Naive thymus-derived CD4-positive, alpha-beta T cell (primary cell): ENCODE measurements at regions not wholly inside any gene's neighbourhood (a gene's known extent, or its start where the extent isn't known, plus 50 kb on each side); places are given as distances from the start of the nearest gene placed in this dataset.

Experiments
- ATAC-seq: fragments of 150-1000 bp; cut with Tn5 transposase; 2 replicates; pipeline ENCODE4 v1.10.0; 2021; ENCODE audit warnings: mild to moderate bottlenecking, moderate library complexity
- CTCF ChIA-PET: fragments of 350-600 bp; sonication (Branson Sonifier 250); formaldehyde crosslinking; loops from one replicate; lab custom pipeline; 2021; ENCODE audit warnings: antibody characterized with exemption; lab: Charles Lee
- POLR2A ChIA-PET: fragments of 350-600 bp; sonication (Branson Sonifier 250); formaldehyde crosslinking; loops from one replicate; lab custom pipeline; 2021; ENCODE audit warnings: antibody characterized with exemption, inconsistent platforms; lab: Charles Lee
- DNase-seq, 9 donors: peaks; one replicate each; pipeline versions ENCODE4 v3.0.0 to v3.0.0-alpha.2; 2020 to 2022; ENCODE audit warnings: mixed read lengths in 1 of 9
- H3K27ac ChIP-seq: one replicate; pipeline ENCODE4 v1.7.0; 2013; ENCODE audit warnings: mild to moderate bottlenecking, low read depth, low read length, moderate library complexity
- H3K27me3 ChIP-seq, 2 donors: one replicate each; pipeline ENCODE4 v1.7.0; 2013; ENCODE audit warnings: low read length in 2 of 2, mild to moderate bottlenecking in 2 of 2, moderate library complexity in 2 of 2; ENCODE audit not compliant: control insufficient read depth in 2 of 2, insufficient read depth in 2 of 2
- H3K36me3 ChIP-seq, 3 experiments: 1 replicate in 2 of 3; 2 replicates in 1 of 3; pipeline ENCODE4 v1.7.0; 2013; ENCODE audit warnings: low read length in 3 of 3, mild to moderate bottlenecking in 3 of 3, moderate library complexity in 1 of 3; ENCODE audit not compliant: insufficient read depth in 3 of 3, control insufficient read depth in 2 of 3
- H3K4me1 ChIP-seq, 2 donors: one replicate each; pipeline ENCODE4 v1.7.0; 2013; ENCODE audit warnings: low read length in 2 of 2, mild to moderate bottlenecking in 2 of 2, moderate library complexity in 1 of 2; ENCODE audit not compliant: control insufficient read depth in 2 of 2, insufficient read depth in 2 of 2
- H3K4me3 ChIP-seq: 2 replicates; pipeline ENCODE4 v1.7.0; 2013; ENCODE audit warnings: mild to moderate bottlenecking, low read length
- H3K9me3 ChIP-seq, 3 experiments: 1 replicate in 2 of 3; 2 replicates in 1 of 3; pipeline ENCODE4 v1.7.0; 2013; ENCODE audit warnings: low read length in 3 of 3; ENCODE audit not compliant: control insufficient read depth in 2 of 3
- H3K27ac Mint-ChIP-seq, 9 donors: one replicate each; pipeline ENCODE4 v1.8.0; 2020 to 2022; ENCODE audit warnings: mixed read lengths in 9 of 9, mild to moderate bottlenecking in 8 of 9, moderate library complexity in 5 of 9, inconsistent platforms in 2 of 9
- H3K27me3 Mint-ChIP-seq, 5 donors: one replicate each; pipeline ENCODE4 v1.8.0; 2021 to 2022; ENCODE audit warnings: mixed read lengths in 5 of 5, mild to moderate bottlenecking in 1 of 5
- H3K36me3 Mint-ChIP-seq, 5 donors: one replicate each; pipeline ENCODE4 v1.8.0; 2020 to 2022; ENCODE audit warnings: mixed read lengths in 5 of 5, mild to moderate bottlenecking in 3 of 5, inconsistent platforms in 1 of 5
- H3K4me1 Mint-ChIP-seq, 7 donors: one replicate each; pipeline ENCODE4 v1.8.0; 2020 to 2022; ENCODE audit warnings: mixed read lengths in 7 of 7, mild to moderate bottlenecking in 3 of 7, inconsistent platforms in 1 of 7
- H3K4me3 Mint-ChIP-seq, 10 donors: one replicate each; pipeline ENCODE4 v1.8.0; 2020 to 2022; ENCODE audit warnings: mild to moderate bottlenecking in 10 of 10, mixed read lengths in 10 of 10, moderate library complexity in 6 of 10, inconsistent platforms in 2 of 10
- H3K9me3 Mint-ChIP-seq, 11 donors: one replicate each; pipeline ENCODE4 v1.8.0; 2020 to 2022; ENCODE audit warnings: mixed read lengths in 11 of 11, mild to moderate bottlenecking in 4 of 11, inconsistent platforms in 1 of 11, moderate library complexity in 1 of 11
- intact Hi-C, 2 donors: fragments of 100-400 bp; cut with micrococcal nuclease; formaldehyde crosslinking; loops; one replicate each; pipeline ENCODE4 v1.15.1; 2023

DNA sequence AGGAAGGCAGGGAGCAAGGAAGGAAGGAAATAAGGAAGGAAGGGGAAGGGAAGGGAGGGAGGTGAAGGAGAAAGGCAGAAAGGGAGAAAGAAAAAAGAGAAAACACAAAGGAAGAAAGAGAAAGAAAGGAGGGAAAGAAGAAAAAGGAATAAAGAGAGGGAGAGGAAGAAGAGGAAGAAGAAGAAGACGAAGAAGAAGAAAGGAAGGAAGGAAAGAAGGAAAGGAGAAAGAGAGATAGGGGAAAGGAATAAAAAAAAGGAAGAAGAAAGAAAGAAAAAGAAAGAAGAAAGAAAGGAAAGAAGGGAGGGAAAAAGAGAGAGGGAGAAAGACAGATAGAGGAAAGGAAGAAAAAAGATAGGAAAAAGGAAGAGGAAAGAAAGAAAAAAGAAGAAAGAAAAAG is 128.0 kb downstream of the MXRA5 start:
- ChIA-PET POLR2A (no interaction called here), CTCF (no interaction called here)
- Mint-ChIP-seq H3K4me1 (no peaks in the 10 kb centered on the region), H3K27me3 (peaks cover 0 to 16% (median 0%) of the 10 kb centered on the region in 5 donors), H3K27ac (no peak overlapping the region), H3K4me3 (no peak overlapping the region), H3K9me3 (peaks cover 0 to 13% (median 3%) of the 10 kb centered on the region in 11 donors), H3K36me3 (no peaks in the 10 kb centered on the region)
- no peaks in the 10 kb centered on the region for H3K36me3 ChIP-seq
- ATAC-seq (no peak), DNase-seq (no peak)
- no peaks in the 10 kb centered on the region for H3K27me3 ChIP-seq
- H3K4me3 ChIP-seq: no peak overlapping the region
- H3K4me1 ChIP-seq: no peaks in the 10 kb centered on the region
- intact Hi-C loops: no loop called here
- no peaks in the 10 kb centered on the region for H3K9me3 ChIP-seq
- H3K27ac ChIP-seq: no peak overlapping the region

DNA sequence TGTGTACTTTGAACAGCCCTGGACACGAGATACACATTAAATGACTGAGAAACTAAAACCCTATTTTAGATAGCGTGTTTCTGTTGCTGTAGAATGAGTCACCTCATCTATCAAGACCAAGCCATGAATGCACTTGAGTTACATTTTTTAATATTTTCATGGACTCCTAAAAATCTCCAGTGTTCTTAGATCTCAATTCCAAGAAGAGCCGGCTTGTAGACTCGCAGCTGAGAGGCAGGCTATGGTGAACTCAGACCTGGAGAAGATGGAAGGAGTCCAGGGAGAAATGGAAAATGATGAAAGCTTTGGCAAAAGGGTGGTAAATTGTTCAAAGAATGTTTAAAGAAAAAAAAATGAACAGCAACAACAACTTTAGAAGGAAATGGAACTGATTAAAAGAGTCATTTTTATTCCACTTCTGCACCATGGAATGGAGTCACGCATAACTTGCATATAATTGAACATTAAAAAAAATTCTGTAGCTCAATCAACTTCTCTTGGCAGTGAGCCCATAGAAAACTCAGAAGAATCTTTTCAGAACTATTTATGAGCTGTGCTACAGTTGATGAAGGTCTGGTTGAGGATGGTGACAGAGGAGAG is 129.8 kb downstream of the MXRA5 start:
- no peak overlapping the region for H3K4me3 ChIP-seq
- H3K27ac Mint-ChIP-seq: no peak overlapping the region
- ATAC-seq (no peak), DNase-seq (no peak)
- H3K4me1 Mint-ChIP-seq: no peaks in the 10 kb centered on the region
- no peaks in the 10 kb centered on the region for H3K36me3 Mint-ChIP-seq
- no peak overlapping the region for H3K4me3 Mint-ChIP-seq
- CTCF ChIA-PET: no interaction called here
- POLR2A ChIA-PET: no interaction called here
- H3K27ac ChIP-seq: no peak overlapping the region
- intact Hi-C loops: no loop called here
- H3K27me3 ChIP-seq: no peaks in the 10 kb centered on the region
- H3K4me1 ChIP-seq: no peaks in the 10 kb centered on the region
- H3K9me3 Mint-ChIP-seq: peaks cover 0 to 13% (median 3%) of the 10 kb centered on the region in 11 donors
- H3K27me3 Mint-ChIP-seq: peaks cover 0 to 13% (median 0%) of the 10 kb centered on the region in 5 donors
- H3K9me3 ChIP-seq: no peaks in the 10 kb centered on the region
- H3K36me3 ChIP-seq: no peaks in the 10 kb centered on the region

DNA sequence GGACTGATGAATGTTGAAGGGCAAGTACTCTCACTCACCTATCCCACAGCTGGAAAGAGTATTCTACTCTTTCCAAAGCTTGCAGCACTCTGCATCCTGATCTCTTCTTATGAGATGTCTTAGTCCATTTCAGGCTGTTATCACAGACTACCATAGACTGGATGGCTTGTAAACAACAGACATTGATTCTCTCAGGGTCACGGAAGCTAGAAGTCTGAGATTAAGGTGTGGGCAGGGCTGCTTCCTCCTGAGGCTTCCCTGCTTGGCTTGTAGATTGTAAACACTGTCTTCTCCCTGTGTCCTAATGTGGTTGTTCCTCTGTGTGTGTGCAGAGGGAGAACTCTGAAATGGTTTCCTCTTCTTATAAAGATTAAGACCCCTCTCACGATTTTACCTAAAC is 131.2 kb downstream of the MXRA5 start:
- ChIA-PET POLR2A (no interaction called here), CTCF (interaction anchor here (0.6 kb wide), 1 partner anchor 40 kb away, joined by 3 read pairs; no protein-coding TSS in a partner anchor)
- Histone ChIP-seq H3K36me3 (no peaks in the 10 kb centered on the region), H3K27me3 (no peaks in the 10 kb centered on the region), H3K27ac (no peak overlapping the region), H3K9me3 (no peaks in the 10 kb centered on the region), H3K4me1 (no peaks in the 10 kb centered on the region), H3K4me3 (no peak overlapping the region)
- DNase-seq (no peak), ATAC-seq (no peak)
- Mint-ChIP-seq H3K27ac (no peak overlapping the region), H3K27me3 (peaks cover 0 to 13% (median 4%) of the 10 kb centered on the region in 5 donors), H3K9me3 (peaks cover 0 to 14% (median 3%) of the 10 kb centered on the region in 11 donors), H3K4me1 (no peaks in the 10 kb centered on the region), H3K4me3 (no peak overlapping the region), H3K36me3 (no peaks in the 10 kb centered on the region)
- intact Hi-C loops: no loop called here

DNA sequence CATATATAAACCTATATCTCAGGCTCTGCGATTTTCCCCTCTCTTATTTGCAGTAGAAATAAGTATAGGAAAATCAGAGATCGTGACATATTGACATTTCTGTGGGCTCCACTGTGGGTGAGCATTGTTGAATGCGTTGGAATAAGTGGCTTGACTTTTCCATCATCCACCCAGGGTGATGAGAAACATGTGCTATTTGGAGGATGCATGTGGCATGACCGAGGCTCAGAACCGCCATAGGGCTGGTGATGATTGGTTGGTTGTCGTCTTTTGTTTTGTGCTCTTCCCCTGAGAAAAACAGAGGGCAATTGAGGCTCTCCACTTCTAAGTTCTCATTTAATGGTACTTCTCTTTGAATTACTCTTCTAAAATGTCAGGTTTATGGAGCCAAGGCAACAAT is 140.1 kb downstream of the MXRA5 start:
- ChIA-PET CTCF (no interaction called here), POLR2A (no interaction called here)
- ATAC-seq (no peak), DNase-seq (no peak)
- intact Hi-C loops: no loop called here
- Mint-ChIP-seq H3K36me3 (no peaks in the 10 kb centered on the region), H3K27ac (no peak overlapping the region), H3K4me3 (no peak overlapping the region), H3K4me1 (peaks cover 0 to 2% (median 0%) of the 10 kb centered on the region in 7 donors), H3K9me3 (peaks cover 0 to 8% (median 0%) of the 10 kb centered on the region in 11 donors), H3K27me3 (peaks cover 0 to 17% (median 5%) of the 10 kb centered on the region in 5 donors)
- H3K27me3 ChIP-seq: no peaks in the 10 kb centered on the region
- no peak overlapping the region for H3K27ac ChIP-seq
- H3K4me1 ChIP-seq: no peaks in the 10 kb centered on the region
- no peaks in the 10 kb centered on the region for H3K9me3 ChIP-seq
- no peaks in the 10 kb centered on the region for H3K36me3 ChIP-seq
- H3K4me3 ChIP-seq: no peak overlapping the region

DNA sequence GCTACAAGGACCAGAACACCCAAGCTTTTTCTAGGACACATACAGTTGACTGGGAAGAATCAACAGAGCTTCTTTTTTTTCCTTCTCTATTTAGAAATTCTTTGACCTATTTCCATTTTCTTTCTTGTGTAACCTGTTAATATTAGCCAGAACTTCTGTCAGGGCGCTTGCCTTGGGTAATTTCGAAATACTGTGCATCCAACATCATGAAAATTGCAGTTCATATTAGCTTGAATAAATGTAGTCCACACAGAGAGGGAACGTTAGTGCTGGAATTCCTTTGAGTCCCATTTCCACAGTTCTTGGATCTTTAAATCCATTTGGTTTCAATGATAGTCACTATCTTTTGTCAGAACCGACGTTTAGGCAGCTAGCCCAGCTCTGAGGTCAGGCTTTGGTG is 141.8 kb downstream of the MXRA5 start:
- H3K27me3 ChIP-seq: no peaks in the 10 kb centered on the region
- no peaks in the 10 kb centered on the region for H3K9me3 ChIP-seq
- no peak for ATAC-seq
- no peak overlapping the region for H3K4me3 ChIP-seq
- Mint-ChIP-seq H3K27me3 (peaks cover 0 to 8% (median 0%) of the 10 kb centered on the region in 5 donors), H3K9me3 (peaks cover 0 to 7% (median 3%) of the 10 kb centered on the region in 11 donors), H3K4me1 (peaks cover 0 to under 1% (median 0%) of the 10 kb centered on the region in 7 donors), H3K4me3 (no peak overlapping the region), H3K36me3 (no peaks in the 10 kb centered on the region), H3K27ac (no peak overlapping the region)
- intact Hi-C loops: no loop called here
- no peaks in the 10 kb centered on the region for H3K4me1 ChIP-seq
- H3K36me3 ChIP-seq: no peaks in the 10 kb centered on the region
- ChIA-PET POLR2A (no interaction called here), CTCF (no interaction called here)
- H3K27ac ChIP-seq: no peak overlapping the region
- no peak for DNase-seq

DNA sequence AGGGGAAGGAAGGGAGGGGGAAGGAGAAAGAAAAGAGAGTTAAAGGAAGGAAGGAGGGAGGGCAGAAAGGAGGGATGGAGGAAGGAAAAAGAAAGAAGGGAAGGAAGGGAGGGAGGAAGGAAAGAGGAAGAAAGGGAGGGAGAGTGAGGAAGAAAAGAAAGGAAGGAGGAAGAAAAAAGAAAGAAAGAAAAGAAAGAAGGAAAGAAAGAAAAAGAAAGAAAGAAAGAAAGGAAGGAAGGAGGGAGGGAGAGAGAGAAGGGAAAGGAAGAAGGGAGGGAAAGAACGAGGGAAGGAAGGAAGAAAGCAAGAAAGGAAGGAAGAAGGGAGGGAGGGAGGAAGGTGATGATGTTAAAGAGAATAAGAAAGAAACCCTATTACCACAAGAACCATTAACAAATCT is 150.6 kb downstream of the MXRA5 start:
- H3K27ac ChIP-seq: no peak overlapping the region
- intact Hi-C loops: no loop called here
- H3K27me3 Mint-ChIP-seq: peaks cover 0 to 8% (median 0%) of the 10 kb centered on the region in 5 donors

DNA sequence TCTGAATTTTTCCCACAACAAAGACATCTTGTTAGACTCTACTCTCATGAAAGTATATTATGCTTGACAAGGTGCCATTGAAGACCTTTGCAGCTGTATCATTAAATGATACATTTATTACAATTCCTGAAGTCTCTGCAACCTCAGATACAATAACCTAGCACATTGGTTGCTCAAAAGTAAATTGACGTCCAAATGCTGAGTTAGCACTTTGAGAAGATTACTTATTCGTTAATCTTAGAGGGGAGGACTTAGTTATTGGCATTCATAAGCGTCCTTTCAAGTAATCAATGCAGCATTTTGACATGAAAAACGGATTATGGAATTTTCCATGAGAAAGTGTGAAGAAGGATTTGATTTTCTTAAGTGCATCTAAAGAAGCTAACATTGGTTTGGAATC is 151.6 kb downstream of the ARSF start:
- CTCF ChIA-PET: no interaction called here
- H3K4me3 ChIP-seq: no peak overlapping the region
- no peak for ATAC-seq
- H3K27me3 Mint-ChIP-seq: peaks cover 0 to 10% (median 0%) of the 10 kb centered on the region in 5 donors
- H3K36me3 ChIP-seq: no peaks in the 10 kb centered on the region
- no peak overlapping the region for H3K27ac ChIP-seq
- POLR2A ChIA-PET: no interaction called here
- H3K4me1 Mint-ChIP-seq: peaks cover 0 to 2% (median 0%) of the 10 kb centered on the region in 7 donors
- no peak overlapping the region for H3K27ac Mint-ChIP-seq
- intact Hi-C loops: no loop called here
- no peaks in the 10 kb centered on the region for H3K27me3 ChIP-seq
- H3K36me3 Mint-ChIP-seq: peaks cover 0 to 4% (median 0%) of the 10 kb centered on the region in 5 donors
- H3K9me3 Mint-ChIP-seq: peaks cover 0 to 38% (median 8%) of the 10 kb centered on the region in 11 donors
- no peak for DNase-seq
- no peak overlapping the region for H3K4me3 Mint-ChIP-seq
- H3K9me3 ChIP-seq: no peaks in the 10 kb centered on the region
- no peaks in the 10 kb centered on the region for H3K4me1 ChIP-seq

More for the DNA sequence above, 150.6 kb downstream of the MXRA5 start:
- peaks cover 0 to 4% (median 3%) of the 10 kb centered on the region in 5 donors for H3K36me3 Mint-ChIP-seq
- peaks cover 0 to 7% (median 0%) of the 10 kb centered on the region in 3 experiments for H3K9me3 ChIP-seq
- ChIA-PET POLR2A (no interaction called here), CTCF (no interaction called here)
- peaks cover 0 to 46% (median 7%) of the 10 kb centered on the region in 11 donors for H3K9me3 Mint-ChIP-seq
- H3K4me3 ChIP-seq: no peak overlapping the region
- H3K4me1 ChIP-seq: no peaks in the 10 kb centered on the region
- no peak overlapping the region for H3K4me3 Mint-ChIP-seq
- no peak overlapping the region for H3K27ac Mint-ChIP-seq
- ATAC-seq (no peak), DNase-seq (no peak)
- H3K27me3 ChIP-seq: no peaks in the 10 kb centered on the region
- H3K36me3 ChIP-seq: no peaks in the 10 kb centered on the region
- peaks cover 0 to 2% (median 0%) of the 10 kb centered on the region in 7 donors for H3K4me1 Mint-ChIP-seq
